Stimulated activated CD8-positive, alpha-beta memory T cell treated with anti-CD3 and anti-CD28 coated beads, Interleukin-4, amount 100 ng/mL, for 24 hours (primary cell): ENCODE measurements at regions not wholly inside any gene's neighbourhood (a gene's known extent, or its start where the extent isn't known, plus 50 kb on each side); places are given as distances from the start of the nearest gene placed in this dataset.

Experiments
- DNase-seq: peaks from one replicate; pipeline ENCODE4 v3.0.0-alpha.2; 2020; ENCODE audit warnings: low read depth

DNA sequence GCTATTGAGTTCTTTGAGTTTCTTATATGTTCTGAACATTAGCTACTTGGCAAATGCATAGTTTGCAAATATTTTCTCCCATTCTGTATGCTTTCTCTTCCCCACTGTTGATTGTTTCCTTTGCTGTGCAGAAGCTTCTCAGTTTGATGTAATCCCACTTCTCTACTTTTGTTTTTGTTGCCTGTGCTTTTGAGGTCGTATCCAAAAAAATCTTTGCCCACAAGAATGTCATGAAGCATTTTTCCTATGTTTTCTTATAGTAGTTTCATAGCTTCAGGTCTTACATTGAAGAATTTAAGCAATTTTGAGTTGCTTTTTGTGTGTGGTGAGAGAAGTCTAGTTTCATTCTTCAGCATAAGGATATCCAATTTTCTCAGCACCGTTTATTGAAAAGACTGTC, 536.7 kb upstream of the ARGLU1 start:
- no peak for DNase-seq

DNA sequence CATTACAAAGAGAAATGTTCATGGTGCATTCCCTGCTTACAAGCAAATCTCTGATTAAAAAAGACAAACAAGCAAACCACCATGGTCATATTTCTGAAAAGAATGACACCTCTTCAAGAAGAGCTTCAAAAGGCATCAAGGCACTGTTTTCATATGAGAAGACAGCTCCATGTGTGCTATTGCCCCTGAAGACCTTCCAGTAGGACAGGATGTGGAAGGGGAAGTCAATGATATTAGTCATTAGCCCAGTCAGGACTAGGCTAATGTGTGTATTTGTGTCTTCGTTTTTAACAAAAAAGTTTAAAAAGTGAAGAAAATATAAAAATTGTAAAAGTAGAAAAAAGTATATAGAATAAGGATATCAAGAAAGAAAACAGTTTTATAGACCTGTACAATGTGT, 534.7 kb upstream of the ARGLU1 start:
- DNase-seq = no peak

DNA sequence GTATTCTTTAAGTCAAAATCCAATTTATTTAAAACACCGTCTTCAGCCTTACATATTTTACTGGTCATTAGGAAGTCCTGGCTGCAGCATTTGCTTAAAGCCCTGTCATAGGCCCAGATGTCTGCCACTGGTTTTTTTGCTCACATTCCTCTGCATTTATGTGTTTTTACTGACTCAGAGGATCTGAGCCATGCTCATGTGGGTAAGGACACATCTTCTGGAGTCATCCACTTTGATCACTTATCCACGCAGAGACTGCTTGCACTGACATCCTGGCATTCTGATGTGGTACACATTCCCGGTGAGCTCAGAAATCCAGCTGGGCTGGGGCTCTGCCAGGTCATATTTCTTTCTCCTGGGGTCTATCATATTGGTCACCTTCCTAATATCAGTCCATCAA, 531.7 kb upstream of the ARGLU1 start:
- no peak for DNase-seq

DNA sequence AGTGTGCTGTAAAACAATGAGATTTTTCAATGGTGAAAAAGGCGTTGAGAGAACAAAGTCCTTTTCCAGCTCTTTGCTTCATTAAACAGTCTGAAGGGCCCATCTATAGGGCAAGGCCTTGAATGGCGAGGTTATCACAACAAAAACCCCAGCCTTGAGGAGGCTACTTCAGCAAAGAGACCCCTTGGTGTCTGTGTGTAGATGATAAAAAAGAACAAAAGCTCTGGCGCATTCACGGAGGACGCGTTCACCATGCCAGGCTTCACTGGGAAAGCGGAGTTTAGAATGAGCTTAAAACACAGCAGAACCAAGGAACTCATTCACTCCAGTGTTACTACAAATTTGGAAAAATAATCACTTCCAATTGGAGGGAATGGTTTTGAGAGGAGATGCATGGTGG, 530.0 kb upstream of the ARGLU1 start:
- no peak for DNase-seq

DNA sequence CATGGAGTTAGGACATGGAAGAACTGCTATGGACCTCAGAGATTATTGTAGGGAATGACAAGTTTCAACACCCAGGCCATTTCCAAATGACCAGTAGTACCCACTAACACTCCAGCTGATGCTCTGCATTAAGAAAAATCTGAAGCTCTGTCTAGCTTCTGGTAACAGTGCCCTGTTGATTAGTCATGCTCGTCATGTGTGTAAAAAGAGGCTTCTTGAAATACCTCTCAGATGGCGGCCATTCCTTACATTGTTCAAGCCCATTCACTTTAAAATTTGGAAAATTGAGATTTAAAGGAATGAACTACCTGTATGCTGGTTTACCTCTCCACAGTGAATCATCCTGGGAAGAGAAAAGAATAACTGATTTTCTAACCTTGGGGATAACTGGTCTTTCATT, 527.9 kb upstream of the ARGLU1 start:
- no peak for DNase-seq

DNA sequence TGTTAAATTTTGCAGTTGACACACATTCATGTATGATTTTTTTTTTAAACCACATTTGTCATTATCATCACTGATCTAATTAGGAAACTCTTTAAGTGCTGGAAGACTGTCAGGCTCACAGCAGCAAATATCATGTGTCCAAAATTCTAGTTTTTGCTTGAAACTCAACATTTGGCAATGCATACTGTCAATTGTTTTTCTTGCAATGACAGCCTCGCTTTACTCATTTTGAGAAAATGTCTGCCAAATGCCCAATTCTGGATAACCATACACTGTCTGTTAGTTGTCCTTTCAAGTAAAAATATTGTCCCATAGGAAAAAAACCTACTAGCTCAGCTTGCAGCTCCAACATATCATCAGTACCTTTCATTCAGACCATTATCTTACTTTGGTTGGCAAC, 523.9 kb upstream of the ARGLU1 start:
- no peak for DNase-seq

DNA sequence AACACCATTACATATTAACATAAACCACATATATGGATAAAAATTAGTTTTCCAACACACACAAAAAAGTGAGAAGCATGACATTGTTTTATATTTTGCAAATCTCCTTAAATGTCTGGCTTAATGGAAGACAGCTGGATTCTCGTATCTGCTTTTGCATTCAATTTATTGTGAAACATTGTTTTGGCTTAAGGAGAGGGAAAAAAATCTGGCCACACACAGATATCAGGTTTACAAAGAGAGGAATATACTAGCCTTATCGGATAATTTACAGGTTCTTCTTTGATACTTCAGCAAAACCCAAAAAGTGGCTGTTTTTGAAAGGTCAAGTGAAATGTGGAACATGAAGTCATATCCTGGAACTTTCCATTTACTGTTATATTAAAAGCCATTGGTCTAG, 523.5 kb upstream of the ARGLU1 start:
- no peak for DNase-seq

DNA sequence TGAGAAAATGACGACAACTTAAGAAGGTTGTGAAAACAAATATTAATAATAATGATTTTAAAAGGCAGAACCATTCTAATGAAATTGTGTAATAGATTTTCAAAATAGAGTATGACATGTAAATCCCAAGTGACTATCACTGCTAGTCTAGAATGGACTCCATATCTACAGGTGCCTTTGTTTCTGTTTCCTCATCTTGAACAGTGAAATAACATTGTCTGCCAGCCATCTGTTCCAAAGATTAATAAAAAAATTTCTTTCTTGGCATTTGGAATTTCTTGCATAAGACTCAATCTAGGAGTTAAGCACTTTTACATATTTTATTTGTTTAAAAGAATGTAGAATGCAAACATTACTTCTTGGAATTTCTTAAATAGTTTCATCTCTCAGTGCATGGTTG, 520.1 kb upstream of the ARGLU1 start:
- no peak for DNase-seq

DNA sequence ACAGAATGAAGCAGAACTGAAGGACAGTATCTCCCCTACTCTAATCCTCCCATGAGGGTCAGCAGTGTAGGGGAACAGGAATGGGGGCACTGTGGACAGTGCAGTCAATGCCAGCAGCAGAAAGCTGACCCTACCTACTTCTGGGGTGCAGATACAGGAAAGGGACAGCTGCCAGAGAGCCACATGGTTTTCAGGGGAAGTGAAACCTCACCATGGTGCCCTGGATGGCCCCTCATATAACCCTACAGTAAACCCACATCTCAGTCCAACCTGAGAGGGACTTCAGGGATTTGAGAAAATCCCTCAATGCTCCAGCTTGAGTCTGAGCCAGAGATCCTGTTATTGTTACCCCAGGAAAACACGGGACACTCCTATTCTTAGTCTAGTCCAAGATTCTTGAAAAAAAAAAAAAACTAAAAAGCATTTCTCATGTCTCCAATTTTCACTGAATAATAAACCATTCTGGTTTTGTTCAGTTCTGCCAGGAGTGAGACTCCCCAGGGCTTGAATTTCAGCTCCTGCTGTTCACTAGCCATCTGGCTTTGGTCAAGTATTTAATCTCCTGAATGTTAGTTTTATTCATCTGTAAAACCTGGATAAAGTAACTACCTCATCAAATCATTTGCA, 511.6 kb upstream of the ARGLU1 start:
- no peak for DNase-seq

DNA sequence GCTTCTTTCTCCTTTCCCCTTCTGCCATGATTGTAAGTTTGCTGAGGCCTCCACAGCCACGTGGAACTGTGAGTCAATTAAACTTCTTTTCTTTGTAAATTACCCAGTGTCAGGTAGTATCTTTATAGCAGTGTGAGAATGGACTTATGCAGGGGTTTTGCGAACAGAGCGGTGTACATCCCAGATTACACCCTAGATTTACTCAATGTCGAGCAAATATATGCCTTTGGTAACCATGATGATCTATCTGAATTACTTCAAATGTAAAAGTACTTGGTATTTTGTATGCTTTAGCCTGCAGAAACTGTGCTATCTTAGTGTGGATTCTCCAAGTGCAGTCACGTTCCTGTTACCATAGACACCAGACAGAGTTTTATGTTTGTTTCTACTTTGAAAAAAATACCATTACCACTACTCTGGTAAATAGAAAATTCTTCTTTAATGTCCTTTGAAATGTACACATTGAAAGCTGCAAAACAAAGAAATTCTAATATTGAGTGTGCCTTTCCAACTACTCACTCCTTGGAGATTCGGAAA, 510.4 kb upstream of the ARGLU1 start:
- DNase-seq = no peak

DNA sequence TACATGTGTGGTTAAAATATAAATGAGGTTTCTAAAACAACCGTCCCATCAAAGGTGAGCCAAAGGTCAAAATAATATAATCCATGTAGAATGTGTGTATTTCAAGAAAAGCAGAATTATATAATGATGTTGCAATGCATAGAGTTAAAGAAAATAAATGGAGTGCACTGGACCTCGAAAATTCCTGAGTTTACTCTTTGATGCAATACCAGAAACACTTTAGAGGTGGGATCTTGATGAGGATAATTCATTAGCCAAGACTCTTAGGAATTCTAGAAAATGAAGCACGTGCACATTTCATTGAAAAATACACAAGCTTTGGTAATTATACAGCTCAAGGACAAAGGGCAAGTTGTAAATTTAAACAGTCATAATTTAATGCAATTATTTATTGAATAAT, 508.9 kb upstream of the ARGLU1 start:
- DNase-seq = no peak

DNA sequence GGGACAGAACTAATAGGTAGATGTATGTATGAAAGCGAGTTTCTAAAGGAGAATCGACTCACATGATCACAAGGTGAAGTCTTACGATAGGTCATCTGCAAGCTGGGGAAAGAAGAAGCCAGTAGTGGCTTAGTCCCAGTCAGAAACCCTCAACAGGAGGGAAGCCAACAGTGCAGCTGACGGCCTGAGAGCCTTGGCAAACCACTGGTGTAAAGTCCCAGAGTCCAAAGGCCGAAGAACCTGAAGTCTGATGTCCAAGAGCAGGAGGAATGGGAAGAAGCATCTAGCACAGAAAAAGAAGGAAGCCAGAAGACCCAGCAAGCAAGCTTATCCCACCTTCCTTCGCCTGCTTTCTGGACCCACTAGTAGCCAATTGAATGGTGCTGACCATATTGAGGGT, 507.6 kb upstream of the ARGLU1 start:
- no peak for DNase-seq

DNA sequence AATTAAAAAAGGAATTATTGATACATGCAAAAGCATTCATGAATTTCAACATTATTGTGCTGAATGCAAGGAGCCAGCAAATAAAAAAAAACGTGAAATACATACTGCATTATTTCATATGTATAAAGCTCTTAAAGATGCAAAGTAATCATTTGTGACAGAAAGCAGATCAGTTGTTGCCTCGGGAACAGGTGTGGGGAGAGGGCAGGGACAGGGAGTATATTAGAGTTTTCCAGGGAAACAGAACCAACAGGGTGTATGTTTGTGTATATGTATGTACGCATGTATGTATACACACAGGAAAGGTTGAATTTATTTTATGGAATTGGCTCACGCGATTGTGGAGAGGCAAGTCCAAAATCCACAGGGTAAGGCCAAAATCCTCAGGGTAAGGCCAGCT, 502.9 kb upstream of the ARGLU1 start:
- no peak for DNase-seq

DNA sequence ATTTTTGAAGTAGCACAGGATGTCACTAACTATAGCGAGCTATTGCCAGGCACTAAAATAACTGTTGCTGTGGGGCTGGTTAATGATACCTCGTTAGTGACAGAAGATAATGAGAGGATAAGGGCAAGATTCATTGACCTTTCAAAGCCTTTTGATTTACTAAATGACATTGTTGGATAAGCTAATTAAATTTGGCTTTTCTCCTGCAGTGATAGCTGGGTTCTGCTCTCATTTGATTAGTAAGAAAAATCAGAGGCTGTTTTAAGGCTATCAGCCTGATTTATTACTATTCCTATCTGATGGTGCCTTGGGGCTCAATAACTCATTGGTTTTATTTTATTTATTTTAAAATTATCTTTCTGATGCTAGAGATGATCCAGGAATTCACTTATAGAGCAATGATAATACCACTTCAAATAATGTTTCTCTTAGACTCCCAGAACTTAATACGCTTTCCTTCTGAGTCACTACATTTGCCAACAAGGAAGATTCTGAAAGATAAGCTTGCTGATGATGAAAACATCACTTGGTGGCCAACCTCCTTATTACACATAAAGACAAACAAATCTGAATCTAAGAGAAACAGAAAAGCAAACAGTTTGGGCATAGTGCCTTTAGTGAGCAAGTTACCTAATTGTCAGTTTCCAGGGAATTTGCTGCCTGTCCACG, 501.3 kb upstream of the ARGLU1 start:
- DNase-seq = no peak

DNA sequence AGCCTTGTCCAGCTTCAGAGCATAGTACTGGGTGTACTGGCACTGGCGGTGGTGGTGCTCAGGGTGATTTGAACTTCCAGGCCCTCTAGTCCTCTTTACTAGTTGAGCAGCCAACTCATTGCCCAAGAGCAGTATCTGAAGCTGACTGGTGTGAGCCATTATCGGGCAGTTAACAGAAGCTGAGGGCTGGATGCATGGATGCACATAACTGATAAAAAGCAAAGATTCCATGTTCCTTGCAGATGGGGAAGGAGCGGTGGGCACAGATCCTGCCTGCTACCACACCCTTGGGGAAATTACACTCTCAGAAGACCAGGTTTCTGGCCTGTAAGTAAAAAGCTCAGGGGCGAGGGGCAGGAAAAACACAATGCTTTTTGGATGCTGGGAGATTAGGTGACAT, 499.4 kb upstream of the ARGLU1 start:
- DNase-seq = no peak

DNA sequence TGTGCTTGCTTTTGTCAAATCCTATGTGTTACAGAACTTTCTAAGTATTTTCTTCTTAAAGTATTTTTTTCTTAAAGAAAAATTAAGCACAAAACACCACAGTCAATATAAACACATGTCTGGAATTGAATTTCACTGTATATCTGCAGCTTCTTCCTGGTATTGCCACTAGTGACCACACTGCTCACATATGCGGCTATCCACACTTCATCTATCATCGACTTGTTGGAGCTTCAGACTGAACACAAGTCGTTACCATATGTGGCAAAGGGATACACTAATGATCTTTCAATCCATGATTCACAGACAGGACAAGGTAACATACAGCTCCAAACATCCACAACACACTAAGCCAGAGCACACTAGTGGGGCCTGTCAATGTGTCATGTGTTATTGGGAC, 498.4 kb upstream of the ARGLU1 start:
- no peak for DNase-seq

DNA sequence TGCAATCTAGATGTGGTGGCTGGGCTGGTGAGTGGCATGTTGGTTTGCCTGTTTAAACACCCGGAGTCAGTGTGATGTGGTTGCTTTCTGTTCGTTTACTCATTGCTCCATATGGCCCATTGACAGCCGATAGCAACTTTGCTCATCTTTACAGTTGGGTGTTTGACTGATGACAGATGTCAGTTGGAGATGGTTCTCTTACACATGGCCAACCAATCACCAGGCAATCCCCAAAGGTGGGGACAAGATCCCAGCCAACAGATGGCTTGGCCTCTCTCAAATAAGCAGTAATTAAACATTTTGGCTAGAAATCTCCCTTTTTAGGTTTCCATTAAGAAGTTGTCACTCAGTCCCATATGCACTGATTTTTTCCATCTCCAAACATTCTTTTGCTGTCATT, 497.1 kb upstream of the ARGLU1 start:
- DNase-seq = no peak

DNA sequence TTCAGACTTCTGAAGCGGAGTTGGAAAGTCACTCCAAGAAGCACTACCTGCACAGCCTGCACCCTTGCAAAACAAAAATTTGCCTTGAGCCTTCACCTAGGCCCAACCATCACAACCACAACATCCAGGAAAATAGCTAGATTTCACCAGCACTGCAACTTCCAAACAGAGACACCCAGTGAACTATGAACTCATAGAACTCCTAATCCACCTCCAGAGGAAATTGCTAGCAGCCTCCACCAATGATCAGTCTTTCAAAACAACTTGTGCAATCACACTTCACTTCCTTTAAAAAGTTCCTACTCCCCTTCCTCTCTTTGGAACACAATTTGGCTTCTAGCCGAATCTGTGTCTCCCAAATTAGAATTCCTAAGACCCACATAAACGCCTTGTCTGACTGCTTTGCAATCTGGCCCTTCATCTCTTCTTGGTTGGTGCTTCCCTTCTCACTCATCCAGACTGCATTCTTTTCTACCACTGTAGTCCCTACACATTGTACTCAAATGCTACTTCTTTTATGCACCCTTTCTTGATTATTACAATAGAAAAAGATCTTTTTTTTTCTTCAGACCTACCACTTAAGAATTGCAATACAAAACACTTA, 489.2 kb upstream of the ARGLU1 start:
- no peak for DNase-seq

DNA sequence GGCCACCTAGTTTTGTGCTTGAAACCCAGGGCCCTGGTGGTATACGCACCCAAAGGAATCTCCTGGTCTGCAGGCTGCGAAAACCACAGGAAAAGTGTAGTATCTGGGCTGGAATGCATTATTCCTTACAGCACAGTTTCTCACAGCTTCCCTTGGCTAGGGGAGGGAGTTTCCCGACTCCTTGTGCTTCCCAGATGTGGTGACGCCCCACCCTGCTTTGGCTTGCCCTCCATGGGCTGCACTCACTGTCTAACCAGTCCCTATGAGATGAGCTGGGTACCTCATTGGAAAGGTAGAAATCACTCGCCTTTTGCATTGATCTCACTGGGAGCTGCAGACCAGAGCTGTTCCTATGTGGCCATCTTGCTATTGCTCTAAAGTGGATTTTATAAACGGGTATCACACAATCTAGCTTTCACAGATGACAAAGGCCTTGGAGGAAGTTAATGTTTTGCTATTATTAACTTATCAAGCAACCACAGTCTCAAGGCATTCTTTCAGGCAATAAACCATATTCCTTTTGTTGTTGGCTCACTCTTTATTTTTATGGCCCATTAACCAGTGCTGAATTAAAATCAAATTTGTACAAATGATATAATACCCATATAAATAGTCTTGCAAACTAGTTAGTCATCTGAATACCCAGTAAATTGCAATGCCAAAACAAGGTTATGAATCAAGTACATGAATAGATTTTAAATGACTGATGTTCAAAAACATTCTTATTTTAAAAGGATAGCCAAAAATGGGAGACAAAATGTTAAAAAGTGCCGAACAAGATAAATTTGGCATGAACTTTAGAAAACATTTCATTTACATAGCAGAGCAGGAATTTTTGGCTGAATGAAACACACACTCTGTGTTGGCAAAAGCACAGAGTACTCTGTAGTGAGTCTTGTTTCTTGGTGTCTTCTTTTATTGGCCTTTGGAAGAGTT, 475.4 kb upstream of the ARGLU1 start:
- DNase-seq = no peak

DNA sequence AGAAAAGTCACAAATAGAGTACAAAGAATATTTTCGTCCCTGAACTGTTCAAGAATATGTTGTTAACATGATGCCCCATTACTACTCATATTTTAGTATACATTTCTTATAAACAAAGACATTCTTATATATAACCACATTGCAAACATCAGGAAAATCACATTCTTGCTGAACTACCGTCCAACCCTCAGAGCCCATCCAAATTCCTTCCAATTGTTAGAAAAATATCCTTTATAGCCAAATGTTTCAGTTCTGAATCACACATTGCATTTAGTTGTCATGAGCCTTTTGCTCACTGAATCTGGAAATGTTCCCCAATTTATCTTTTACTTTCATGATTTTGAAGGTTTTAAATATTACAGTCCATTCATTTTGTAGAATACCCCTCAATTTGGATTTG, 467.8 kb upstream of the ARGLU1 start:
- no peak for DNase-seq

DNA sequence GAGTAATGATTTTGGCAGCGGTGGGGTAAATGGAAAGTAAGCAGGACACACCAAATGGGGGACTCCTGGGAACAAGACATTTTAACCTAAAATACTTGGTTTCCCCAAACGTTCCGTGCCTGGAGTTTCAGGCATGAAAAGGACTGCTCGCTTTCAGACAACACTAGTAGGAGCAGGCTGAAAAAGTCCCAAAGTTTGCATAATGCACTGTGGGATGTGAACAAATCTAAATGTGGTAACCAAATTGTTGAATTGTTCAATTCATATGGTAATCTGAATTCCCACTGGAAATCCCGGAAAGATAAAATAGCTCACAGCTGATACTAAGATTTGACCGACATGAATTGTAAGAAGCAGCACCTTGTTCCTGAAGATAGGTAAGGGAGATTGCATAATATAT, 467.2 kb upstream of the ARGLU1 start:
- DNase-seq = no peak

DNA sequence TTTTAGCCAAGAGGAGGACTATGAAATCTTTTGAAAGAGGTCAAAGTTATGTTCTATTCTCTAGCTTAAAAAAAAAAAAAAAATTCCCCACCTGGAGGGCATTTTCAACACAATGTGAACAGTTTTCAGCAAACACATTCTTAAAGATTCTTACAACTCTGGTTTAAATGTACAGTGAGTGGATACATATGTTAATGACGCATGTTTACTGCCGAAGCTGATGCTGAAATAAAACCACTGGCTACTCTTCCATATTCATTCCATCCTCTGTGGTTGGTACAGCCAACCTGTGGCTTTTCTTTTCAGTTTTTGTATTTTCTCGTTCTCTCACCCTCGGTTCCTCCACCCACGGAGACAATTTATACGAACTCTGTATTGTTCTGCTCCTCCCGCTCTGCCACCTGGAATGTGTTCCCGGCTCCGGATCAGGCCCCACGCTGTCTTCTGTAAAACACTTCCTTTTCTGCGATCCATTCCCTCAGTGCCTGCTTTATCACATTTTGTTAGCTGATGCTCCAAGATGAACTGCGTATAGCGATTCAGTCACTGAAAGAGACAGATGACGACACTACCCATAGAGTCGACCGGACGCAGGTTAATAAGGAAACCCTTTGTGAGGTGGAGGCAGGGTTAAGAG, 466.4 kb upstream of the ARGLU1 start:
- DNase-seq = no peak
